A549 (cell line): ENCODE measurements at regions not wholly inside any gene's neighbourhood (a gene's known extent, or its start where the extent isn't known, plus 50 kb on each side); places are given as distances from the start of the nearest gene placed in this dataset.

Experiments used
- ATAC-seq, 2 experiments: fragments of 200-7000 bp in 1 of 2; fragments of >200 bp in 1 of 2; cut with Nextera tagmentation in 1 of 2; cut with Tn5 transposase in 1 of 2; 3 replicates each; pipeline versions ENCODE4 v1.8.0 to v1.9.1; 2018 to 2020; ENCODE audit warnings: mild to moderate bottlenecking in 1 of 2, moderate library complexity in 1 of 2
- CTCF ChIA-PET: fragments of 300-600 bp; sonication (Branson Sonifier 250); formaldehyde crosslinking; extraction: SDS; loops from one replicate; lab custom pipeline; 2021; ENCODE audit warnings: antibody characterized with exemption, inconsistent platforms; lab: Yijun Ruan, JAX
- POLR2A ChIA-PET: fragments of 350-600 bp; formaldehyde crosslinking; extraction: SDS; loops from one replicate; lab custom pipeline; 2021; ENCODE audit warnings: antibody characterized with exemption, inconsistent platforms; lab: Yijun Ruan, JAX
- DNase-seq, 2 experiments: peaks; one replicate each; pipeline versions ENCODE4 v3.0.0 to v3.0.0-alpha.2; 2011 to 2016; ENCODE audit warnings: low read depth in 1 of 2, low spot score in 1 of 2
- FAIRE-seq: peaks from 2 replicates; lab custom pipeline; 2011; peaks lifted over from hg19 to GRCh38; lab: Jason Lieb, UNC
- H3K27ac ChIP-seq, 2 experiments: fragments of >200 bp; sonication (Bioruptor Twin); formaldehyde crosslinking; 3 replicates each; pipeline ENCODE4 v1.5.1; 2016 to 2017
- H3K4me1 ChIP-seq: fragments of >200 bp; sonication (Bioruptor Twin); formaldehyde crosslinking; 3 replicates; pipeline ENCODE4 v1.6.1; 2016
- H3K4me2 ChIP-seq: fragments of >200 bp; sonication (Bioruptor Twin); formaldehyde crosslinking; 3 replicates; pipeline ENCODE4 v1.6.1; 2016
- H3K4me3 ChIP-seq: fragments of >200 bp; sonication (Bioruptor Twin); formaldehyde crosslinking; 3 replicates; pipeline ENCODE4 v1.5.1; 2016
- H3K9me3 ChIP-seq: fragments of >200 bp; sonication (Bioruptor Twin); formaldehyde crosslinking; 3 replicates; pipeline ENCODE4 v1.6.1; 2016
- ATOH8 ChIP-seq: fragments of 250-450 bp; sonication (Bioruptor Pico); IDR thresholded peaks from 2 replicates; pipeline ENCODE4 v1.5.0; 2020; ENCODE audit warnings: low read depth, mild to moderate bottlenecking, moderate library complexity
- CBX2 ChIP-seq: fragments of 200-600 bp; sonication (generic); IDR thresholded peaks from 2 replicates; pipeline ENCODE4 v1.6.1; 2016; ENCODE audit warnings: low read depth, mild to moderate bottlenecking, borderline replicate concordance
- CEBPB ChIP-seq, 2 experiments: fragments of >200 bp in 1 of 2; sonication (Bioruptor Twin) in 1 of 2; formaldehyde crosslinking in 1 of 2; IDR thresholded peaks; 2 replicates each; pipeline ENCODE4 v1.6.1; 2012 to 2016
- CHD4 ChIP-seq: fragments of 200-600 bp; sonication (generic); IDR thresholded peaks from 2 replicates; pipeline ENCODE4 v1.6.1; 2016; ENCODE audit warnings: antibody characterized with exemption, mild to moderate bottlenecking, borderline replicate concordance
- EP300 ChIP-seq, 2 experiments: fragments of >200 bp; sonication (Bioruptor Twin); formaldehyde crosslinking; IDR thresholded peaks; 2 replicates in 1 of 2; 3 replicates in 1 of 2; pipeline ENCODE4 v1.6.1; 2016 to 2017
- ESRRA ChIP-seq: fragments of 150-350 bp; IDR thresholded peaks from 2 replicates; pipeline ENCODE4 v1.6.1; 2014; ENCODE audit warnings: mild to moderate bottlenecking, low read length, borderline replicate concordance
- FOSL2 ChIP-seq, 2 experiments: fragments of 450-650 bp in 1 of 2; fragments of >200 bp in 1 of 2; sonication (Bioruptor Twin) in 1 of 2; formaldehyde crosslinking; IDR thresholded peaks; 2 replicates each; pipeline versions ENCODE4 v1.5.0 to v1.6.1; 2016 to 2020; ENCODE audit warnings: mild to moderate bottlenecking in 1 of 2, moderate library complexity in 1 of 2
- FOXS1 ChIP-seq: fragments of 250-450 bp; sonication (Bioruptor Pico); IDR thresholded peaks from 2 replicates; pipeline ENCODE4 v1.5.0; 2020; ENCODE audit warnings: mild to moderate bottlenecking, moderate library complexity
- HDAC2 ChIP-seq: fragments of 200-600 bp; sonication (generic); IDR thresholded peaks from 2 replicates; pipeline ENCODE4 v1.6.1; 2016
- HEYL ChIP-seq: fragments of 250-450 bp; sonication (Bioruptor Pico); IDR thresholded peaks from 2 replicates; pipeline ENCODE4 v1.8.0; 2021; ENCODE audit warnings: mild to moderate bottlenecking, moderate library complexity
- HOXA7 ChIP-seq: fragments of 250-450 bp; sonication (Bioruptor Pico); IDR thresholded peaks from 2 replicates; pipeline ENCODE4 v1.5.0; 2020; ENCODE audit warnings: mild to moderate bottlenecking, moderate library complexity
- HOXB13 ChIP-seq: fragments of 250-450 bp; sonication (Bioruptor Pico); IDR thresholded peaks from 2 replicates; pipeline ENCODE4 v1.5.0; 2020; ENCODE audit warnings: low read depth, mild to moderate bottlenecking, moderate library complexity
- HOXB5 ChIP-seq: fragments of 250-450 bp; sonication (Bioruptor Pico); IDR thresholded peaks from 2 replicates; pipeline ENCODE4 v1.5.0; 2020; ENCODE audit warnings: mild to moderate bottlenecking, moderate library complexity
- JUNB ChIP-seq: fragments of >200 bp; sonication (Bioruptor Twin); formaldehyde crosslinking; IDR thresholded peaks from 2 replicates; pipeline ENCODE4 v1.6.1; 2016
- KDM1A ChIP-seq: fragments of 200-600 bp; sonication (generic); IDR thresholded peaks from 2 replicates; pipeline ENCODE4 v1.6.1; 2016; ENCODE audit warnings: low read depth, mild to moderate bottlenecking
- KDM5A ChIP-seq: fragments of 200-600 bp; sonication (generic); IDR thresholded peaks from 2 replicates; pipeline ENCODE4 v1.6.1; 2016; ENCODE audit warnings: antibody characterized with exemption, mild to moderate bottlenecking
- MAFK ChIP-seq: fragments of 450-650 bp; IDR thresholded peaks from 2 replicates; pipeline ENCODE4 v1.6.1; 2014; ENCODE audit not compliant: partially characterized antibody
- MAX ChIP-seq: IDR thresholded peaks from 2 replicates; pipeline ENCODE4 v1.6.1; 2012
- PHF8 ChIP-seq: fragments of 200-600 bp; sonication (generic); IDR thresholded peaks from 2 replicates; pipeline ENCODE4 v1.6.1; 2016; ENCODE audit warnings: low read depth, mild to moderate bottlenecking, antibody characterized with exemption, moderate library complexity, borderline replicate concordance
- RNF2 ChIP-seq: fragments of 200-600 bp; sonication (generic); IDR thresholded peaks from 2 replicates; pipeline ENCODE4 v1.6.1; 2016; ENCODE audit warnings: low read depth, mild to moderate bottlenecking, antibody characterized with exemption, moderate library complexity, borderline replicate concordance
- SMC3 ChIP-seq: fragments of >200 bp; sonication (Bioruptor Twin); formaldehyde crosslinking; IDR thresholded peaks from 3 replicates; pipeline ENCODE4 v1.6.1; 2018; ENCODE audit warnings: inconsistent platforms
- SREBF2 ChIP-seq: fragments of 450-650 bp; IDR thresholded peaks from 2 replicates; pipeline ENCODE4 v1.6.1; 2014; ENCODE audit warnings: mild to moderate bottlenecking, moderate library complexity
- TP53 ChIP-seq: fragments of 250-450 bp; sonication (Bioruptor Pico); IDR thresholded peaks from 2 replicates; pipeline ENCODE4 v1.5.0; 2021; ENCODE audit warnings: mild to moderate bottlenecking, moderate library complexity
- ZC3H11A ChIP-seq: fragments of 450-650 bp; IDR thresholded peaks from 2 replicates; pipeline ENCODE4 v1.6.1; 2014; ENCODE audit warnings: antibody characterized with exemption, mild to moderate bottlenecking
- ZNF302 ChIP-seq: fragments of 250-450 bp; sonication (Bioruptor Pico); IDR thresholded peaks from 2 replicates; pipeline ENCODE4 v1.9.0; 2021; ENCODE audit warnings: inconsistent platforms, mild to moderate bottlenecking, moderate library complexity
- ZSCAN20 ChIP-seq: fragments of 250-450 bp; sonication (Bioruptor Pico); IDR thresholded peaks from 2 replicates; pipeline ENCODE4 v1.8.0; 2022; ENCODE audit warnings: mild to moderate bottlenecking, moderate library complexity
- whole genome bisulfite sequencing: methylation state at CpG from one replicate; pipeline ENCODE4 v1.1.6; 2017; ENCODE audit errors: missing lambda C conversion rate; 5-methylcytosine and 5-hydroxymethylcytosine counted together
- TF ChIP-seq, protein P1 (sequence below): fragments of >200 bp; sonication (Bioruptor Twin); formaldehyde crosslinking; IDR thresholded peaks from 3 replicates; pipeline ENCODE4 v1.5.1; 2016
- TF ChIP-seq, protein P2 (sequence below): fragments of 200-600 bp; sonication (generic); IDR thresholded peaks from 2 replicates; pipeline ENCODE4 v1.6.1; 2016; ENCODE audit warnings: antibody characterized with exemption, mild to moderate bottlenecking, moderate library complexity

- ChIA-PET CTCF (no interaction called here), POLR2A (no interaction called here)
- Histone ChIP-seq H3K9me3 (no peaks in the 10 kb centered on the region), H3K4me1 (no peaks in the 10 kb centered on the region), H3K27ac (no peak overlapping the region), H3K4me3 (no peak overlapping the region), H3K4me2 (no peak overlapping the region)
- no peak for ATAC-seq
- 0% methylated on average over 2 of the region's 2 CpGs for WGBS
- no peak for DNase-seq
- TF ChIP-seq SMC3 (no peak), TP53 (CRISPR knock-in tag) (no peak), SREBF2 (no peak), HOXB13 (CRISPR knock-in tag) (no peak), PHF8 (no peak), MAFK (peak; percentile 32), ESRRA (no peak), KDM1A (no peak), ZNF302 (CRISPR knock-in tag) (no peak)
- FAIRE-seq = no peak
Measured at GRCh38 chr1:48139275-48139674, 83.2 kb upstream of the SLC5A9 start.

- Histone ChIP-seq H3K4me3 (no peak overlapping the region), H3K27ac (no peak overlapping the region), H3K4me1 (no peaks in the 10 kb centered on the region), H3K9me3 (no peaks in the 10 kb centered on the region), H3K4me2 (no peak overlapping the region)
- CTCF ChIA-PET = interaction anchor here (1.5 kb wide), 1 partner anchor 18 kb away, joined by 5 read pairs; no protein-coding TSS in a partner anchor
- TF ChIP-seq MAFK = no peak
- TF ChIP-seq SREBF2 = no peak
- no peak for TF ChIP-seq FOXS1
- no peak for TF ChIP-seq CBX2
- TF ChIP-seq ZNF302 (CRISPR knock-in tag) = no peak
- no peak for TF ChIP-seq HEYL (CRISPR knock-in tag)
- TF ChIP-seq MAX = no peak
- TF ChIP-seq, protein P1, sequence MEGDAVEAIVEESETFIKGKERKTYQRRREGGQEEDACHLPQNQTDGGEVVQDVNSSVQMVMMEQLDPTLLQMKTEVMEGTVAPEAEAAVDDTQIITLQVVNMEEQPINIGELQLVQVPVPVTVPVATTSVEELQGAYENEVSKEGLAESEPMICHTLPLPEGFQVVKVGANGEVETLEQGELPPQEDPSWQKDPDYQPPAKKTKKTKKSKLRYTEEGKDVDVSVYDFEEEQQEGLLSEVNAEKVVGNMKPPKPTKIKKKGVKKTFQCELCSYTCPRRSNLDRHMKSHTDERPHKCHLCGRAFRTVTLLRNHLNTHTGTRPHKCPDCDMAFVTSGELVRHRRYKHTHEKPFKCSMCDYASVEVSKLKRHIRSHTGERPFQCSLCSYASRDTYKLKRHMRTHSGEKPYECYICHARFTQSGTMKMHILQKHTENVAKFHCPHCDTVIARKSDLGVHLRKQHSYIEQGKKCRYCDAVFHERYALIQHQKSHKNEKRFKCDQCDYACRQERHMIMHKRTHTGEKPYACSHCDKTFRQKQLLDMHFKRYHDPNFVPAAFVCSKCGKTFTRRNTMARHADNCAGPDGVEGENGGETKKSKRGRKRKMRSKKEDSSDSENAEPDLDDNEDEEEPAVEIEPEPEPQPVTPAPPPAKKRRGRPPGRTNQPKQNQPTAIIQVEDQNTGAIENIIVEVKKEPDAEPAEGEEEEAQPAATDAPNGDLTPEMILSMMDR = no peak
- TF ChIP-seq KDM5A = no peak
- TF ChIP-seq ATOH8 (CRISPR knock-in tag) = no peak
- no peak for TF ChIP-seq HDAC2
- 2% methylated on average over 5 of the region's 5 CpGs for WGBS
- POLR2A ChIA-PET = no interaction called here
- ATAC-seq (no peak), DNase-seq (no peak), FAIRE-seq (no peak)
Measured at GRCh38 chr1:48127735-48128685, 94.5 kb upstream of the SLC5A9 start.

DNA sequence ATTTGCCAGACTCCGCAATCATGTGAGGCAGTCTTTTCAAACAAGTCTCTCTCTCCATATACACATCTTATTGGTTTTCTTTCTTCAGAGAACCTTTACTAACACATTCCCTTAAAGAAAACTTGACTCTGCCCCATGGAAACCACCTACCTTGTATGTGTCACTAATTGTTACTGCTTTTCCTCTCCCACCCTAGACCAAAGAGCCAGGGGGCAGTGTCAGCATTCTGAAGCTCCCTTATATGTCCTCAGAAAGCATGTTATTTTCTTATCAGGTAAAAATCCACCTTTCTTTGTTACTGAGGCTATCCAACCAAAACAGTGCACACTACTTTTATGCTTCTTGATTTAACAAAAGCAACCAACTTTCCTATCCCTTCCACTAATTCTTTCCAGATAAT lies 98.9 kb upstream of the SLC5A9 start:
- ATAC-seq = no peak
- H3K9me3 ChIP-seq = no peaks in the 10 kb centered on the region
- POLR2A ChIA-PET = no interaction called here
- H3K27ac ChIP-seq = no peak overlapping the region
- no peak for DNase-seq
- no peak overlapping the region for H3K4me2 ChIP-seq
- CTCF ChIA-PET = no interaction called here
- WGBS = 25% methylated on average over 1 of the region's 1 CpG
- no peak for FAIRE-seq
- H3K4me3 ChIP-seq = no peak overlapping the region
- H3K4me1 ChIP-seq = no peaks in the 10 kb centered on the region
- TF ChIP-seq, protein P2, sequence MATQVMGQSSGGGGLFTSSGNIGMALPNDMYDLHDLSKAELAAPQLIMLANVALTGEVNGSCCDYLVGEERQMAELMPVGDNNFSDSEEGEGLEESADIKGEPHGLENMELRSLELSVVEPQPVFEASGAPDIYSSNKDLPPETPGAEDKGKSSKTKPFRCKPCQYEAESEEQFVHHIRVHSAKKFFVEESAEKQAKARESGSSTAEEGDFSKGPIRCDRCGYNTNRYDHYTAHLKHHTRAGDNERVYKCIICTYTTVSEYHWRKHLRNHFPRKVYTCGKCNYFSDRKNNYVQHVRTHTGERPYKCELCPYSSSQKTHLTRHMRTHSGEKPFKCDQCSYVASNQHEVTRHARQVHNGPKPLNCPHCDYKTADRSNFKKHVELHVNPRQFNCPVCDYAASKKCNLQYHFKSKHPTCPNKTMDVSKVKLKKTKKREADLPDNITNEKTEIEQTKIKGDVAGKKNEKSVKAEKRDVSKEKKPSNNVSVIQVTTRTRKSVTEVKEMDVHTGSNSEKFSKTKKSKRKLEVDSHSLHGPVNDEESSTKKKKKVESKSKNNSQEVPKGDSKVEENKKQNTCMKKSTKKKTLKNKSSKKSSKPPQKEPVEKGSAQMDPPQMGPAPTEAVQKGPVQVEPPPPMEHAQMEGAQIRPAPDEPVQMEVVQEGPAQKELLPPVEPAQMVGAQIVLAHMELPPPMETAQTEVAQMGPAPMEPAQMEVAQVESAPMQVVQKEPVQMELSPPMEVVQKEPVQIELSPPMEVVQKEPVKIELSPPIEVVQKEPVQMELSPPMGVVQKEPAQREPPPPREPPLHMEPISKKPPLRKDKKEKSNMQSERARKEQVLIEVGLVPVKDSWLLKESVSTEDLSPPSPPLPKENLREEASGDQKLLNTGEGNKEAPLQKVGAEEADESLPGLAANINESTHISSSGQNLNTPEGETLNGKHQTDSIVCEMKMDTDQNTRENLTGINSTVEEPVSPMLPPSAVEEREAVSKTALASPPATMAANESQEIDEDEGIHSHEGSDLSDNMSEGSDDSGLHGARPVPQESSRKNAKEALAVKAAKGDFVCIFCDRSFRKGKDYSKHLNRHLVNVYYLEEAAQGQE = no peak
- TF ChIP-seq ZC3H11A (no peak), JUNB (no peak), TP53 (CRISPR knock-in tag) (no peak), EP300 (IDR thresholded peaks at IDR 0.05) (no peak), CEBPB (IDR thresholded peaks at IDR 0.05) (no peak), ZSCAN20 (CRISPR knock-in tag) (no peak), HOXA7 (CRISPR knock-in tag) (no peak), RNF2 (no peak), HOXB5 (CRISPR knock-in tag) (no peak), FOSL2 (IDR thresholded peaks at IDR 0.05) (no peak), FOSL2 (CRISPR knock-in tag; IDR thresholded peaks at IDR 0.05) (no peak), CHD4 (no peak), PHF8 (no peak)
